K562 (cell line): ENCODE measurements at regions not wholly inside any gene's neighbourhood (a gene's known extent, or its start where the extent isn't known, plus 50 kb on each side); places are given as distances from the start of the nearest gene placed in this dataset.

Experiments
- PURB ChIP-seq: sonication (generic); formaldehyde crosslinking; IDR thresholded peaks from 2 replicates; pipeline ENCODE4 v1.9.0; 2021; ENCODE audit warnings: low read depth, mild to moderate bottlenecking, missing genetic modification reagents
- RERE ChIP-seq: sonication (generic); formaldehyde crosslinking; IDR thresholded peaks from 2 replicates; pipeline ENCODE4 v1.8.0; 2023; ENCODE audit warnings: missing genetic modification reagents, mild to moderate bottlenecking, borderline replicate concordance
- TBP ChIP-seq: optimal IDR thresholded peaks from 2 replicates; pipeline ENCODE3; 2011; ENCODE audit warnings: low read depth, low read length, improper control_type of control experiment
- TF ChIP-seq, protein P1 (sequence below), 2 experiments: fragments of 450-650 bp; IDR thresholded peaks; 2 replicates each; pipeline ENCODE4 v1.6.1; 2018; ENCODE audit warnings: mild to moderate bottlenecking in 2 of 2, low read depth in 1 of 2; ENCODE audit not compliant: partially characterized antibody in 2 of 2

- TF ChIP-seq RERE (CRISPR knock-in tag) (no peak), PURB (CRISPR knock-in tag) (no peak), TBP (no peak)
- TF ChIP-seq, protein P1, sequence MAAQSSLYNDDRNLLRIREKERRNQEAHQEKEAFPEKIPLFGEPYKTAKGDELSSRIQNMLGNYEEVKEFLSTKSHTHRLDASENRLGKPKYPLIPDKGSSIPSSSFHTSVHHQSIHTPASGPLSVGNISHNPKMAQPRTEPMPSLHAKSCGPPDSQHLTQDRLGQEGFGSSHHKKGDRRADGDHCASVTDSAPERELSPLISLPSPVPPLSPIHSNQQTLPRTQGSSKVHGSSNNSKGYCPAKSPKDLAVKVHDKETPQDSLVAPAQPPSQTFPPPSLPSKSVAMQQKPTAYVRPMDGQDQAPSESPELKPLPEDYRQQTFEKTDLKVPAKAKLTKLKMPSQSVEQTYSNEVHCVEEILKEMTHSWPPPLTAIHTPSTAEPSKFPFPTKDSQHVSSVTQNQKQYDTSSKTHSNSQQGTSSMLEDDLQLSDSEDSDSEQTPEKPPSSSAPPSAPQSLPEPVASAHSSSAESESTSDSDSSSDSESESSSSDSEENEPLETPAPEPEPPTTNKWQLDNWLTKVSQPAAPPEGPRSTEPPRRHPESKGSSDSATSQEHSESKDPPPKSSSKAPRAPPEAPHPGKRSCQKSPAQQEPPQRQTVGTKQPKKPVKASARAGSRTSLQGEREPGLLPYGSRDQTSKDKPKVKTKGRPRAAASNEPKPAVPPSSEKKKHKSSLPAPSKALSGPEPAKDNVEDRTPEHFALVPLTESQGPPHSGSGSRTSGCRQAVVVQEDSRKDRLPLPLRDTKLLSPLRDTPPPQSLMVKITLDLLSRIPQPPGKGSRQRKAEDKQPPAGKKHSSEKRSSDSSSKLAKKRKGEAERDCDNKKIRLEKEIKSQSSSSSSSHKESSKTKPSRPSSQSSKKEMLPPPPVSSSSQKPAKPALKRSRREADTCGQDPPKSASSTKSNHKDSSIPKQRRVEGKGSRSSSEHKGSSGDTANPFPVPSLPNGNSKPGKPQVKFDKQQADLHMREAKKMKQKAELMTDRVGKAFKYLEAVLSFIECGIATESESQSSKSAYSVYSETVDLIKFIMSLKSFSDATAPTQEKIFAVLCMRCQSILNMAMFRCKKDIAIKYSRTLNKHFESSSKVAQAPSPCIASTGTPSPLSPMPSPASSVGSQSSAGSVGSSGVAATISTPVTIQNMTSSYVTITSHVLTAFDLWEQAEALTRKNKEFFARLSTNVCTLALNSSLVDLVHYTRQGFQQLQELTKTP (IDR thresholded peaks at IDR 0.05; ENCODE audit: low read depth in 1 of 2, partially characterized antibody in 2 of 2) = no peak
These were observed 913.6 kb upstream of the ARPP21 start (continued) for GRCh38 chr3:34725774-34726173.
